ENCODE measurements at regions not wholly inside any gene's neighbourhood (a gene's known extent, or its start where the extent isn't known, plus 50 kb on each side); places are given as distances from the start of the nearest gene placed in this dataset.

DNA sequence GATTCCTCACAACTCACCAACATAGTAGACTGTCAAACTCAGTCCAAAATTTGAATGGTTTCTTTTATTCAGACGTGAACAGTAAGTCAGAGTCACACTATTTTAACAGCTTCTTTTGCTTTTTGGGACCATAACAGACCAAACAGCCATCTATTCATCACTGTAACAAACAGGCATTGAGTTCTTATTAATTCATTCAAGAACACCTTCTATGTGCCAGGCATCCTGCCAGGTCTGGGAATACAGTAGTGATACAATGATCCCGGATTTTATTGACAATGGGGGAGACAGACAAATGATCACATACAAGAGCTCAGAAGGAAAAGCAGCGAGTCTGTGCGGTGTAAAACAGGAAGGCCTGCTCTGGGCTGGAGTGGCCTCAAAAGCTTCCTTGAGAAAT lies 153.3 kb upstream of the ERCC6L2 start:
- TF ChIP-seq, protein P1, sequence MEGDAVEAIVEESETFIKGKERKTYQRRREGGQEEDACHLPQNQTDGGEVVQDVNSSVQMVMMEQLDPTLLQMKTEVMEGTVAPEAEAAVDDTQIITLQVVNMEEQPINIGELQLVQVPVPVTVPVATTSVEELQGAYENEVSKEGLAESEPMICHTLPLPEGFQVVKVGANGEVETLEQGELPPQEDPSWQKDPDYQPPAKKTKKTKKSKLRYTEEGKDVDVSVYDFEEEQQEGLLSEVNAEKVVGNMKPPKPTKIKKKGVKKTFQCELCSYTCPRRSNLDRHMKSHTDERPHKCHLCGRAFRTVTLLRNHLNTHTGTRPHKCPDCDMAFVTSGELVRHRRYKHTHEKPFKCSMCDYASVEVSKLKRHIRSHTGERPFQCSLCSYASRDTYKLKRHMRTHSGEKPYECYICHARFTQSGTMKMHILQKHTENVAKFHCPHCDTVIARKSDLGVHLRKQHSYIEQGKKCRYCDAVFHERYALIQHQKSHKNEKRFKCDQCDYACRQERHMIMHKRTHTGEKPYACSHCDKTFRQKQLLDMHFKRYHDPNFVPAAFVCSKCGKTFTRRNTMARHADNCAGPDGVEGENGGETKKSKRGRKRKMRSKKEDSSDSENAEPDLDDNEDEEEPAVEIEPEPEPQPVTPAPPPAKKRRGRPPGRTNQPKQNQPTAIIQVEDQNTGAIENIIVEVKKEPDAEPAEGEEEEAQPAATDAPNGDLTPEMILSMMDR (IDR thresholded peaks at IDR 0.05; ENCODE audit: low read depth, low read length, poor library complexity, severe bottlenecking): no peak
- TF ChIP-seq EZH2phosphoT487 (IDR thresholded peaks at IDR 0.05; ENCODE audit: borderline replicate concordance, low read length): no peak
